DND-41 (cell line): ENCODE measurements at regions not wholly inside any gene's neighbourhood (a gene's known extent, or its start where the extent isn't known, plus 50 kb on each side); places are given as distances from the start of the nearest gene placed in this dataset.

Experiments
- CTCF ChIP-seq: IDR thresholded peaks from 2 replicates; pipeline ENCODE4 v1.5.1; 2012; ENCODE audit warnings: borderline replicate concordance, low read length, moderate library complexity, mild to moderate bottlenecking; ENCODE audit not compliant: poor library complexity, severe bottlenecking; ENCODE audit errors: extremely low read depth
- EZH2 ChIP-seq: IDR thresholded peaks from 3 replicates; pipeline ENCODE4 v1.6.1; 2012; ENCODE audit warnings: borderline replicate concordance, low read depth, mild to moderate bottlenecking, moderate library complexity, low read length, inconsistent platforms; ENCODE audit not compliant: severe bottlenecking

- TF ChIP-seq CTCF: no peak
- TF ChIP-seq EZH2: no peak
These were observed 121.5 kb downstream of the XCL2 start for GRCh38 chr1:168422203-168422847.
